A673 (cell line): ENCODE measurements at regions not wholly inside any gene's neighbourhood (a gene's known extent, or its start where the extent isn't known, plus 50 kb on each side); places are given as distances from the start of the nearest gene placed in this dataset.
"Not testable (repeated sequence)": the region's sequence is repeated elsewhere in the genome, so short reads cannot be mapped to it uniquely, and the experiment has no call there.

Source experiments
- CTCF ChIP-seq: fragments of 300-800, 200-600 bp; sonication (generic); conservative IDR thresholded peaks from 2 replicates; pipeline ENCODE4 v1.5.1; 2017; ENCODE audit warnings: low read depth, mild to moderate bottlenecking, antibody characterized with exemption, low read length, moderate library complexity, mixed read lengths
- EZH2 ChIP-seq: fragments of 200-600 bp; sonication (generic); IDR thresholded peaks from 2 replicates; pipeline ENCODE4 v1.6.1; 2017; ENCODE audit warnings: borderline replicate concordance, low read depth, mild to moderate bottlenecking, mixed read lengths, antibody characterized with exemption, low read length; ENCODE audit not compliant: poor library complexity, severe bottlenecking

- not testable (repeated sequence) for TF ChIP-seq CTCF, EZH2
Measured at GRCh38 chr21:13893617-13894016, 284.0 kb downstream of the POTED start.
